ENCODE measurements at regions not wholly inside any gene's neighbourhood (a gene's known extent, or its start where the extent isn't known, plus 50 kb on each side); places are given as distances from the start of the nearest gene placed in this dataset.

DNA sequence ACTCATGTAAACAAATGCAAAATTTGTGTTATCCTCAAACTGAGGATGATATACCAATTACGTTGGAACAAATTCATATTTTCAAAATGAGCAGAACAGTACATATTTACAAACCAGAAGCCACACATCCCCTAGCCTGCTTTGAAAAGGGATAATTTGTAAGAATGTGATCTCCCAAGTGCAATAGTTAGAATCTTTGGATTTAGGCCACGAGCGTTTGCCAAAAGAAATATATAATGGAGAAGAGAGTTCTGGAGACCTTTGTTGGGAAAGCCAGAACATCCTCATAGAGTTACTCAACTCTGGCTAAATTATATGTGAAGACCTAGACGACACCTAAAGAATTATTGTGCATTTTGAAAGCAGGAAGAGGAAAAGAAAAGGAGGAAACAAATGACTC, 449.3 kb downstream of the KCNJ2 start:
- TF ChIP-seq, protein P1, sequence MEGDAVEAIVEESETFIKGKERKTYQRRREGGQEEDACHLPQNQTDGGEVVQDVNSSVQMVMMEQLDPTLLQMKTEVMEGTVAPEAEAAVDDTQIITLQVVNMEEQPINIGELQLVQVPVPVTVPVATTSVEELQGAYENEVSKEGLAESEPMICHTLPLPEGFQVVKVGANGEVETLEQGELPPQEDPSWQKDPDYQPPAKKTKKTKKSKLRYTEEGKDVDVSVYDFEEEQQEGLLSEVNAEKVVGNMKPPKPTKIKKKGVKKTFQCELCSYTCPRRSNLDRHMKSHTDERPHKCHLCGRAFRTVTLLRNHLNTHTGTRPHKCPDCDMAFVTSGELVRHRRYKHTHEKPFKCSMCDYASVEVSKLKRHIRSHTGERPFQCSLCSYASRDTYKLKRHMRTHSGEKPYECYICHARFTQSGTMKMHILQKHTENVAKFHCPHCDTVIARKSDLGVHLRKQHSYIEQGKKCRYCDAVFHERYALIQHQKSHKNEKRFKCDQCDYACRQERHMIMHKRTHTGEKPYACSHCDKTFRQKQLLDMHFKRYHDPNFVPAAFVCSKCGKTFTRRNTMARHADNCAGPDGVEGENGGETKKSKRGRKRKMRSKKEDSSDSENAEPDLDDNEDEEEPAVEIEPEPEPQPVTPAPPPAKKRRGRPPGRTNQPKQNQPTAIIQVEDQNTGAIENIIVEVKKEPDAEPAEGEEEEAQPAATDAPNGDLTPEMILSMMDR (conservative IDR thresholded peaks at IDR 0.05; ENCODE audit: low read depth, low read length): no peak
- TF ChIP-seq EZH2 (IDR thresholded peaks at IDR 0.05; ENCODE audit: borderline replicate concordance, low read depth, low read length, poor library complexity, severe bottlenecking): no peak
